ENCODE measurements at regions not wholly inside any gene's neighbourhood (a gene's known extent, or its start where the extent isn't known, plus 50 kb on each side); places are given as distances from the start of the nearest gene placed in this dataset.
"Not testable (repeated sequence)": the region's sequence is repeated elsewhere in the genome, so short reads cannot be mapped to it uniquely, and the experiment has no call there.

GRCh38 chr6:138667408-138667807, 106.2 kb upstream of the CCDC28A start:
- DNase-seq = no peak

DNA sequence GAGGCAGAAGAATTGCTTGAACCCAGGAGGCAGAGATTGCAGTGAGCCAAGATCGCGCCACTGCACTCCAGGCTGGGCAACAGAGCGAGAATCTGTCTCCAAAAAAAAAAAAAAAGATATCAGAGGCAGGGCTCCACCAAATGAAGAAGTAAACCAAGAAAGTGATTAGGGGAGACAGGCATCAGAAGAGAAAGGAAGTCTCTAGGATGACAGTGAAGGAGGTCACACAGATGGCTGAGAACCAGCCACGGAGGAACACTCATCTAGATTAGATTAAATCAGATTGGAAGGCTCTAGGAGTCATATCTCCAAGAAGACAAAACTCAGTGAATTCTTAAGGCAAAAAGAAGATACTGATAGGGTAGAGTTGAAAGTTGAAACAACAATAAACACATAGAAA, 102.2 kb upstream of the CCDC28A start:
- DNase-seq = no peak

DNA sequence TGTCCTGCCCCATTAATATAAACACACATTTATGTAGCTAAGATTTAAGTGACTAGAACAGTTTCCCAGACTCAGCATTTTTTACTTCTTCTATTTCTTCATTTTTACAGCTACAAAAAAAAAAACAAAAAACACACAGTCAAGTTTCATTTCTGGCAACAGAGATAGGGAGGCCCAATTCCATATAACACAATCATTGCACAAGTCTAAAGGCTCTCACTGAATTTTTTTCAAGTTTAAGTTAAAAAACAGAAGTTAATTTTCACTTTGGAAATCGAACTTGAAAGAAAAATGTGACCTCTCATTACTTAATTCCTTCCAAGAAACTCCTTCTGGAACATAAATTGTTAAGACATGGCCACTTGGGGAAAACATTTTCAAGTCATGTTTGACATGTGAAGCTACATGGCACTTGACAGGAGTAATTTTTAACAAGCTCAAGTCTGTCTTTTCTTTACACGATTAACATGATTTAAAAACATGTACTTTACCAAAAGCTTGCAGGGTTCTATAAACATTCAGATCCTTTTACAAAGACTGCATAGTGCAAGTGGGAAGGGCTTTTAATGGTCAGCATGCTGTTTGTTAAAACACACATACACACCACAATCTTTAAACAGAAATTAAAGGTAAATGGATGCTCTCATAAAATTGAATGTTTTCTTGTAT, 100.1 kb upstream of the CCDC28A start:
- DNase-seq = no peak

GRCh38 chr6:138674444-138674843, 99.1 kb upstream of the CCDC28A start:
- not testable (repeated sequence) for DNase-seq

DNA sequence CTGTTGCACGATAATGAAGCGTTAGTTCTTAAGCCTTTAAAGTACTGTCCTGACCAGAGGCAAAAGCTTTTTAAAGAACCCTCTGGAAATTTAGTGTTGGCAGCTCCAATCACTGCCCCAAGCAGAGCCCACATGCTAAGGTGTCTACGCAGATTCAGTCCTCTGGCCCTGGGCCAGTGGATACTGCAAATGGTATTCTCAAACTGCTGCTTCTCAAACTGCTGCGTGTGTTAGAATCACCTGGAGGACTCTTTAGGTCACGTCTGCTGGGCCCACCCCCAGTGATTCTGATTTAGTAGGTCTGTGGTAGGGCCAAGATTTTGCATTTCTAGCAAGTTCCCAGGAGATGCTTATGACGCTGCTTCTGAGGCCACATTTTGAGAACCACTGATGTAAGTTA, 96.0 kb upstream of the CCDC28A start:
- no peak for DNase-seq

- no peak for DNase-seq
These were observed 95.4 kb upstream of the CCDC28A start for GRCh38 chr6:138678168-138678567.

DNA sequence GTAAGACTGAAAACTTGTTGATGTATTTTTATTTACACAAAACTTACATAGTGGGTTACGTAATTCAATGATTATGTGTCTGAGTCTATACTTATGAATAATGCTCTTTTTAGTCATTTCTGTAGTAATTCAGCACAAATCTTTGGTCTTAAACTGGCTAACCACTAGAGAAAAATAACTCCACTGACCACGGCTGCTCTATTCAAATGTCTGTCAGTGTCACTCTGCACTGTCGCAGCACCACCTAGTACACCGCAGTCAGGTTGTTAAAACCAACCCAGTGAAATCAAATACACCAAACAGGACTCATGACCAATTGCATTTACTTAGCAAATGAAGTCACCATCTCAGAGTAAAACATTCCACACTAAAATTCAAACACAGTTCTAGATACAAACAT, 93.5 kb upstream of the CCDC28A start:
- no peak for DNase-seq

GRCh38 chr6:138681627-138682026, 91.9 kb upstream of the CCDC28A start:
- DNase-seq = no peak

DNA sequence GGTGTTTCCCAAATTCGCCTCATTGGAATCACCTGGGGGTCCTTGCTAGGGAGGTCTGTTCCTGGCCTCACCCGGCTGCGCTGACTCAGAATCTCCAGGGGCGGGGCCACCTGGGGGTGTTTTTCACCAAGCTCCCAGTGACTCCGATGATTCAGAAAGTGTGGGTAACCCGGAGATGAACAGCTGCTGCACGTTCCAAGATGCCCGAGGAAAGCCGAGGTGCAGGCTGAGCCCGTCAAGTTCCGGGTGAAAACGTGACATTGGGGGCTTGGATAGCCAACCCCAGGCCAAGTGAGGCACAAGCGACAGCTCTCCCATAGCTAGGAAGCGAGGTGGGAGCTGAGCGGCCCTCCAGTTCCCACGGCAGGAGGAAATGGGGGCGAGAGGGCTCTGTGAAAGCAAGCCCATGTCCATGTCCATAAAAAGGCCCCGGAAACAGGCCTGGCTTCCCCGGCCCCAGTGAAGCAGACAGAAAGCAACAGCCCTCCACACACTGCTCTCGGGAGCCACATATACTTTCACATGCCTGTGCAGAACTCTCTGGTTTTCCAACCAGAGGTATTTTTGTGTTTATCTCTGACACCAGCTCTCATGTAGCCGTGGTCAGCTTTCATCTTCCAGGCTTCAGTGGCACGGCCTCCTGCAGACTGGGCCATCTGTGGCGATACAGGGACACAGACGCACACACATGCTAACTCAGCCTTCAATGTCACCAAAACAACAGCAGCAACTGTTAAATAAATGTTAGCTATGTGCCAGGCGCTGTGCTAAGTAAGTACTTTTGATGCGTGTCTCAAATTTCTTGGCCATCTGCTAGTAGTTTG, 90.7 kb upstream of the CCDC28A start:
- no peak for DNase-seq

- no peak for DNase-seq
These were observed 88.3 kb upstream of the CCDC28A start for GRCh38 chr6:138685257-138685656.

GRCh38 chr6:138685781-138686180, 87.8 kb upstream of the CCDC28A start:
- DNase-seq = no peak

DNA sequence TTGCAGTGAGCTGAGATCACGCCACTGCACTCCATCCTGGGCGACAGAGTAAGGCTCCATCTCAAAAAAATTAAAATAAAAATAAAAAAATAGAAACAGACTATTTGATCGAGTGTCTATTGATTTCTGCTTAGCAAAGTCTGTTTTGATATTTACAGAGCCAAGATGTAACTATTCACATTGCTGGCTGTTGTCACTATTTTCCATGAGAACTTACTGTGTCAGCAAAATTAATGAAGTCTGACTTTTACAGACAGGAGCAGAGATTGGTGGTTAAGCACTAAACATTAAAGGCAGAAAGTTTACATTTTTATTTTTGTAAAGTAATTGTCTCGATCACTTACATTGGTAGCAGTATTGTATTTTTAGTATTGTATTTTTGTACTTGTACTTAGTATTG, 85.0 kb upstream of the CCDC28A start:
- DNase-seq = no peak

DNA sequence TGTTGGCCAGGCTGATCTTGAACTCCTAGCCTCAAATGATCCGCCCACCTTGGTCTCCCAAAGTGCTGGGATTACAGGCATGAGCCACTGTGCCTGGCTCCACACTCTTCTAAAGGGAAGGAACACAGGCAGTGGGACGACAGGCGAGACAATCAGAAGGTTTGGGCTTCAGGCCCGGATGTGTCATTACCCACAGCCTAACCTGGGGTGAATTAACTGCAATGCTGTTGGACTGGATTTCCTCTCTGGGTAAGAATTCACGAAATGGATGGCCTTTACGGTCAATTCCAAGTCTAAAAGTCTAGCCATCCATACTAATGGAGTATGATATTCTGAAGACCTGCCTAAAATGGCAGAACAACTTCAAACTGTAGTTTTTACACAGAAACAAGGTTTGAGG, 83.7 kb upstream of the CCDC28A start:
- DNase-seq = no peak

GRCh38 chr6:138690975-138691594, 82.5 kb upstream of the CCDC28A start:
- DNase-seq = no peak

- DNase-seq = no peak
These were observed 81.9 kb upstream of the CCDC28A start for GRCh38 chr6:138691595-138692057.

DNA sequence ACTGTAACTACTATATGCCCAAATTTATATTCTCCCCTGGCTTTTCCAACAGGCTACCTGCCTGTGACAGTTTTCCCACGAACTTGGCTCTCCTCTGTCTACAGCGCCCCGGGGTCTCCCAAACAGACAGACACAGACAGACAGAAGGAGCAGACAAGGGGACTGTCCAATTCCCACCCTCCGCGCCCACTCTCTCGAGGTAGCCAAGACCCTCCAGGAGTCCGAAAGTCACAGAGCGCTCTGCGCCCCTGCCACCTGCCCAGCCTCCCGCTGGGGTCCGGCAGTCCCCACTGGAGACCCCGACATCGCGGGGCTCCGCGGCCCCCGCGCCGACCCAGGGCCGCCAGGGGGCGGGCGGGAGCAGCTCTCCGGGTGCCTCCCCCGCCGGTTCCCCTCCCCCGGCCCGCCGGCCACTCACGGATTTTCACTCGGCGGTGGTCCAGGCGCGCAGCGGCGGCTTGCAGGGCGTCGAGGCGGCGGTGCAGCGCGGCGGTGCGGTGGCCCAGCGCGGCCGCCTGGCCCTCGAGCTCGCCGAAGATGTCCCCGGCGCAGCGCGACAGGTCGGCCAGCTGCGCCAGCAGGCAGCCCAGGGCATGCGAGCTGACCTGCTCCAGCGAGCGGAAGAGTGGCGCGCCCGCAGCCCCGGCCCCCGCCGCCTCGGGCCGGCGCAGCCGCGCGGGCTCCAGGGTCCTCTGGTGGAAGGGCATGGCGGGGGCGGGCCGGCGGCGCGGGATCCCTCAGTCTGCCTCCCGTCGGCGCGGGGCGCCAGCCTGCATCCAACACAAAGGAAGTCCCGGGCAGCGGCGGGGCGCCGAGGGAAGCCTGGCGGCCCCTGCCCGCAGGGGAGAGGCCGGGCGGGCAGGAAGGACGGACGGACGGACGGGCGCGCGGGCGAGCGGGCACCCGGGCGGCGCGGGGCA, 81.3 kb upstream of the CCDC28A start:
- DNase-seq = peak; percentile 60 to 69

- peak; percentile 24 to 46 for DNase-seq
These were observed 80.3 kb upstream of the CCDC28A start for GRCh38 chr6:138692978-138693909.

- no peak for DNase-seq
These were observed 78.4 kb upstream of the CCDC28A start for GRCh38 chr6:138695193-138695592.

DNA sequence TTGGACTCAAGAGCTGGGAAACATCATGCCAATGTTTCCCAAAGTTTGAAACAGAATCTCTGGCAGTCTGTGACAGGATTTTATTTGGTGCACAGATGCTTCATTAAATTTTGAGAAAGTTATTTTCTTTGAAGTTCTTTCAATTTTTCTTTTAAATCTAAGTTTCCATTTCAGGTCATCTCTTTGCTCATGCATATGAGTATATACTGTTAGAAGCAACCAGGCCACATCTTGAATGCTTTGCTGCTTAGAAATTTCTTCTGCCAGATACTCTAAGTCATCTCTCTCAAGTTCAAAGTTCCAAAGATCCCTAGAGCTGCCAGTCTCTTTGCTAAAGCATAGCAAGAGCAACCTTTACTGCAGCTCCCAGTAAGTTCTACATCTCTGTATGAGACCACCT, 59.1 kb upstream of the CCDC28A start:
- DNase-seq = no peak

DNA sequence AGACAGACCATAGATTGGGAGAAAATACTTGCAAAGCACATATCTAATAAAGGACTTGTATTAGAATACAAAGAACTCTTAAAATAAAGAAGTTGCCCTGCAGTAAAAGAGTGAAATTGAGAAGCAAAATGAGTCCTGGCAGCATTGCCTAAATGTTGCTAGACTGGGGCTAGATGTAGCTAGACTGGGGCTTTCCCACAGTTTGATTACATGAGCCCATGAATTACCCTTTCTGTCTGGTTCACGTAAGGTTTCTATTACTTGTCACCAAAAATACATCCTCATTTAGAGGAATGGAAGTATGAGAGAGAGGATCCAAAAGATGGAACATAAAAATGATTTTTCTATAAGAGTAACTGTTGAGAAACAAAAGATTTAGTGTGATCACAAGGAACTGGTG, 57.6 kb upstream of the CCDC28A start:
- DNase-seq = no peak

GRCh38 chr6:138716971-138717665, 56.5 kb upstream of the CCDC28A start:
- DNase-seq = no peak
